Prostate gland (tissue), 2 donors: ENCODE measurements at regions not wholly inside any gene's neighbourhood (a gene's known extent, or its start where the extent isn't known, plus 50 kb on each side); places are given as distances from the start of the nearest gene placed in this dataset.

Source experiments
- CTCF ChIP-seq, 4 experiments: fragments of 200-600 bp in 2 of 4; fragments of 450-650 bp in 2 of 4; sonication (generic) in 2 of 4; IDR thresholded peaks; 1 replicate in 3 of 4; 2 replicates in 1 of 4; pipeline ENCODE4 v1.5.1; 2016 to 2019; ENCODE audit warnings: antibody characterized with exemption in 4 of 4, mild to moderate bottlenecking in 2 of 4, moderate library complexity in 2 of 4
- POLR2A ChIP-seq: fragments of 450-650 bp; IDR thresholded peaks from one replicate; pipeline ENCODE4 v1.6.1; 2016; ENCODE audit warnings: antibody characterized with exemption, mild to moderate bottlenecking
- POLR2AphosphoS5 ChIP-seq: sonication (generic); formaldehyde crosslinking; IDR thresholded peaks from one replicate; pipeline ENCODE4 v1.6.1; 2017; ENCODE audit warnings: antibody characterized with exemption

- TF ChIP-seq CTCF (IDR thresholded peaks at IDR 0.05) (no peak), POLR2AphosphoS5 (no peak), POLR2A (no peak)
These were observed 143.3 kb upstream of the IGF1R start for GRCh38 chr15:98504998-98505397.
